ENCODE measurements at regions not wholly inside any gene's neighbourhood (a gene's known extent, or its start where the extent isn't known, plus 50 kb on each side); places are given as distances from the start of the nearest gene placed in this dataset.

DNA sequence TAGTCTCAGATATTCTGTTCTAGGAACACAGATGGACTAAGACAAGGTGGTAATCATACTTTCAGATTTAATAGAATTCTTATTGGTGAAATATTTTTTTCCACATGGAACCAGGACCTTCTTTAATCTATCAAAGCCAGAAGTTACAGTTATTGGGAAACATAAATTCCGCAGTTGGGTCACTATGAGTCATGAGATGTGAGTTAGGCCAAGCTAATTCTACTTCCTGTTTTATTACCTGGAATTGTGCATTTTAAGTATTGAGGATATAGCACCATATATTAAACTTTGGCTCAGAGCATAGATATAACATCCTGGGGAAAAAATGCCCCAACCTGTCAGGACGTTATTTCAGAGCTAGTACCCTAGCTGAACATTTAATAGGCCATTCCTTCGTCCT is 96.4 kb upstream of the P3H2 start:
- Mint-ChIP-seq H3K27me3 (peaks cover 2% of the 10 kb centered on the region), H3K27ac (no peak overlapping the region), H3K4me1 (no peaks in the 10 kb centered on the region), H3K36me3 (ENCODE audit: low read depth) (no peaks in the 10 kb centered on the region), H3K4me3 (no peak overlapping the region), H3K9me3 (no peaks in the 10 kb centered on the region)
- no peak for DNase-seq
- ChIA-PET POLR2A (no interaction called here), CTCF (no interaction called here)

DNA sequence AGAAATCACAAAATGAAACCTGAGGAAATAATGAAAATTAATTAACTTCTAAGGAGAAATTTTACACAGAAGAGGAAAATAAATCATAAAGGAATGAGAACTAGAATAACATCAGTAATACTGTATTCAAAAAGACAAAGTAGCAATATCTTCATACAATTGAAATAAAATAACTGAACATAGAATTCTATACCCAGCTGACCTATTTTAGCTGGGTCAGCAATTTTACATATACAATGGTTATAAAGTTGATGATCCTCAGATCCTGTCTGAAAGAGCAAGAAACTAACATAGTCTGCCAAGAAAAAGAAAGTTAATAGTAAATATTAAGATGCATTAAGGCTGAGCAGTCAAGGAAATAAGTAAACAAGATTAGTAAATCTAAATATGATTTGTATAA is 93.0 kb upstream of the P3H2 start:
- Mint-ChIP-seq H3K27ac (no peak overlapping the region), H3K27me3 (no peaks in the 10 kb centered on the region), H3K4me3 (no peak overlapping the region), H3K36me3 (ENCODE audit: low read depth) (no peaks in the 10 kb centered on the region), H3K9me3 (no peaks in the 10 kb centered on the region), H3K4me1 (no peaks in the 10 kb centered on the region)
- POLR2A ChIA-PET: no interaction called here
- CTCF ChIA-PET: no interaction called here
- no peak for DNase-seq

DNA sequence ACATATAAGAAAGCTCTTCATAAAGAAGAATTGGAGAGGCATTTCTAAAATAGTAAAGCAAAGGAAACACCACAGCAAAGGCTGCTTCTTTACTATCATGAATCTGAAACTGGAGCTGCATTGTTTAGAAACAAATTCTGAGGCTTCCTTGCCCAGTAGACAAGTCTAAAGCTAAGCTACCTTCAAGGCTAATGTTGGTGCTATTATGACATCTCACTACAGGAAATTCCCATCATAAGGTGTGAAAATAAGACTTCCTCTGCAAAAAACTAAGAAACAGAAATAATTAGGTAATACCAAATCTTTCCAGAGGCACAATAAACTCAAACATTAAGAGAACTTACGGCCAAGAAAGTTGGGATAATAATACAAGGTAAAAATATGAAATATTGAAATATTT is 89.9 kb upstream of the P3H2 start:
- ChIA-PET POLR2A (no interaction called here), CTCF (no interaction called here)
- H3K36me3 Mint-ChIP-seq (ENCODE audit: low read depth): no peaks in the 10 kb centered on the region
- H3K4me3 Mint-ChIP-seq: no peak overlapping the region
- H3K27me3 Mint-ChIP-seq: no peaks in the 10 kb centered on the region
- H3K9me3 Mint-ChIP-seq: no peaks in the 10 kb centered on the region
- DNase-seq: no peak
- peaks cover 3% of the 10 kb centered on the region for H3K4me1 Mint-ChIP-seq
- H3K27ac Mint-ChIP-seq: no peak overlapping the region

DNA sequence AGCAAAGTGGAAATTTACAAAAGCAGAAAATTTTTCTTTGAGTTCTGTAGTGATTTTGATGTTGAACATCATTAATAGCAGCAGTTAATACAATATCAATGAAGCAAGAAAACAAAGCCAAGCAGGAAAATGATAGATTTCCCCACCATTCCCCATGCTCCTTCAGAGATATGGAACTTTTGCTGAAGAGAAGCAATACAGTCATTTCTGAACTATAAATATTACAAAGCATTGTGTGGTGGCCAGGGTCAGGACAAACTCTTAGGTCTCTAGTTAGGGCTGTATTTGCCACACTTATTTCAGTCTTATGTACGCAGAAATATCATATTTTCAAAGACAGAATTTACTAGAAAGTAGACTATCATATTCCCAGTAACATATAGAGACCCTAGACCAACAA is 88.8 kb upstream of the P3H2 start:
- Mint-ChIP-seq H3K9me3 (no peaks in the 10 kb centered on the region), H3K27me3 (no peaks in the 10 kb centered on the region), H3K4me1 (peaks cover 3% of the 10 kb centered on the region), H3K36me3 (ENCODE audit: low read depth) (no peaks in the 10 kb centered on the region), H3K4me3 (no peak overlapping the region), H3K27ac (no peak overlapping the region)
- CTCF ChIA-PET: no interaction called here
- POLR2A ChIA-PET: no interaction called here
- DNase-seq: no peak

DNA sequence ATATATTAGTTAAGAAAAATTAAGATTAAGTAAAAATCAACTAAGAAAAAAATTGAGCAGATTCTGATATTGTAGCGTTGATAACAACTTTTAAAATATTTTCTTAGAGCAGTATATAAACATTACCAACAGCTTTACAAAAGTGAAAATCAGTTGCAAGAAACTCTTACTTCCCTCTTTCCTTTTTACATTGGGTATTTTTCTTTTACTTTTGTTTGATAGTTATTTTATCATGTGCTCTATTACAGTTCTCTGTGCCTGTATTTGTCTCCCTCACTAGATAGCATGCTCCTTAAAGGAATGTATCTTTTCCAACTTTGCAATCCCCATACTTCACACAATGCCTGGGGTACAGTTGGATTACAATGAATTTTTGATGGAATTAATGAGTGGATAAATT is 87.5 kb upstream of the P3H2 start:
- no peaks in the 10 kb centered on the region for H3K9me3 Mint-ChIP-seq
- H3K4me1 Mint-ChIP-seq: peaks cover 3% of the 10 kb centered on the region
- H3K27me3 Mint-ChIP-seq: no peaks in the 10 kb centered on the region
- no peak overlapping the region for H3K27ac Mint-ChIP-seq
- no peak overlapping the region for H3K4me3 Mint-ChIP-seq
- H3K36me3 Mint-ChIP-seq (ENCODE audit: low read depth): no peaks in the 10 kb centered on the region
- POLR2A ChIA-PET: no interaction called here
- DNase-seq: no peak
- CTCF ChIA-PET: no interaction called here

DNA sequence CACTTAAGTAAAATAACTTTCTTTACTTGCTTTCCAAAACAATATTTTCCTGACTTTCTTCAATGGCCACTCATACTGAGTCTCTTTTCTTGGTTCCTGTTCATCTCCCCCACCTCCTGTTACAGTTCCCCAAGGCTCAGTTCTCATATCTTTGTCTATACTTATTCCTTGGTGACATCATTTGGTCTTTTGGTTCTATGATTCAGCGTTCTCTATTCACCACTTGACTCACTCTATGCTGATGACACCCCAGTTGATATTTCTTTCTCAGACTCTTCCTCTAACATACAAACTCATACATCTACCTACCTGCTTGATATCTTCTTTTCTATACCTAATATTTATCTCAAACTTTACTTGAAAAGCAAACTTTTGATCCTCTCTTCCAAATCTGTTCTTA is 85.0 kb upstream of the P3H2 start:
- H3K36me3 Mint-ChIP-seq (ENCODE audit: low read depth): no peaks in the 10 kb centered on the region
- H3K27me3 Mint-ChIP-seq: peaks cover 7% of the 10 kb centered on the region
- ChIA-PET CTCF (no interaction called here), POLR2A (no interaction called here)
- H3K4me3 Mint-ChIP-seq: no peak overlapping the region
- no peaks in the 10 kb centered on the region for H3K9me3 Mint-ChIP-seq
- H3K27ac Mint-ChIP-seq: no peak overlapping the region
- H3K4me1 Mint-ChIP-seq: peaks cover 5% of the 10 kb centered on the region
- DNase-seq: no peak

DNA sequence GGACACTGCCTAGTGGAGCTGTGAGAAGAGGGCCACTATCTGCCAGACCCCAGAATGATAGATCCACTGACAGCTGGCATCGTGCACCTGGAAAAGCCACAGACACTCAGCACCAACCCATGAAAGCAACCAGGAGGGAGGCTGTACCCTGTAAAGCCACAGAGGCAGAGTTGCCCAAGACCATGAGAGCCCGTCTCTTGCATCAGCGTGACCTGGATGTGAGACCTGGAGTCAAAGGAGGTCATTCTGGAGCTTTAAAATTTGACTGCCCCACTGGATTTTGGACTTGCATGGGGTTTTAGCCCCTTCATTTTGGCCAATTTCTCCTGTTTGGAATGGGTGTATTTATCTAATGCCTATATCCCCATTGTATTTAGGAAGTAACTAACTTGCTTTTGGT is 83.5 kb upstream of the P3H2 start:
- ChIA-PET CTCF (no interaction called here), POLR2A (no interaction called here)
- DNase-seq: no peak
- Mint-ChIP-seq H3K4me1 (peaks cover 5% of the 10 kb centered on the region), H3K27ac (no peak overlapping the region), H3K4me3 (no peak overlapping the region), H3K36me3 (ENCODE audit: low read depth) (no peaks in the 10 kb centered on the region), H3K27me3 (peaks cover 7% of the 10 kb centered on the region), H3K9me3 (no peaks in the 10 kb centered on the region)

DNA sequence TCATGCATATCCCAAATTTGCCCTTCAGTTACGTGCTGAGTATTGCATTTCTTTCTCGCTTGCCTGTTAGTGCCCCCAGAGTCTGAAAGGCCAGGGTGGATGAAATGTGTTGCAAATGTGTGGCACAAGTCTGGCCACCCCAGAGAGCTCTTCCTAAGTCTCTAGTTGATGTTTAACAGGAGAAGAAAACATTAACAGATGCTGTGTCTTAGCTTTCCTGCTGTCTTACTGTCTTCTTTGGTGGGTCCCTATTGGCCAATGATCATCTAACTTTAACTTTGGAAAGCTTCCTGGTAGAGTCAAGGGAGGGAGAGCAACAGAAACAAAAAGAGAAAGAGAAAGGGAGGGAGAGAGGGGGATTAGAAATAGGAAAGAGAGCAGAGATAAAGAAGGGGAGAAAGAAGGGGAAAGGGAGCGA is 76.7 kb upstream of the P3H2 start:
- Mint-ChIP-seq H3K4me3 (no peak overlapping the region), H3K4me1 (peaks cover 2% of the 10 kb centered on the region), H3K36me3 (ENCODE audit: low read depth) (no peaks in the 10 kb centered on the region), H3K27ac (no peak overlapping the region), H3K27me3 (peaks cover 7% of the 10 kb centered on the region), H3K9me3 (no peaks in the 10 kb centered on the region)
- POLR2A ChIA-PET: no interaction called here
- no peak for DNase-seq
- CTCF ChIA-PET: no interaction called here

DNA sequence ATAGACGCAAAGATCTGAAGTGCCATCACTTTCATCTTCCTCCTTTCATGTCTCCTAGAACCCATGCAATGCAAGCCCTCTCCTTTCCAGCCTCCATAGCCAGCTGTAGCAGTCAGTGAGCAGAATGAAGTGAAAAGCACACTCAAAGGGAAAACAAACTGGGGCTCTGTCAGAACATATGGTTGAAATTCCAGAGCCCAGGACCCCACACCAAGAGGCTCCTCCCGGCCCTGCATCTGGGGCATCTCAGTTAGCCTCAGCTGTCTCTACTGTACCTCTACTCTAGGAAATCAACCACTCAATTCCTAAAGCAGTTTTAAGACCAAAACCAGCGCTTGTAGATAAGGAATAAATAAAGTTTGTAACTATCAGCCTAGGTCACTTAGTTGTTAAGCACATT is 73.8 kb upstream of the P3H2 start:
- Mint-ChIP-seq H3K4me1 (no peaks in the 10 kb centered on the region), H3K4me3 (no peak overlapping the region), H3K36me3 (ENCODE audit: low read depth) (no peaks in the 10 kb centered on the region), H3K27ac (no peak overlapping the region), H3K27me3 (peaks cover 5% of the 10 kb centered on the region), H3K9me3 (no peaks in the 10 kb centered on the region)
- ChIA-PET POLR2A (no interaction called here), CTCF (no interaction called here)
- DNase-seq: no peak

DNA sequence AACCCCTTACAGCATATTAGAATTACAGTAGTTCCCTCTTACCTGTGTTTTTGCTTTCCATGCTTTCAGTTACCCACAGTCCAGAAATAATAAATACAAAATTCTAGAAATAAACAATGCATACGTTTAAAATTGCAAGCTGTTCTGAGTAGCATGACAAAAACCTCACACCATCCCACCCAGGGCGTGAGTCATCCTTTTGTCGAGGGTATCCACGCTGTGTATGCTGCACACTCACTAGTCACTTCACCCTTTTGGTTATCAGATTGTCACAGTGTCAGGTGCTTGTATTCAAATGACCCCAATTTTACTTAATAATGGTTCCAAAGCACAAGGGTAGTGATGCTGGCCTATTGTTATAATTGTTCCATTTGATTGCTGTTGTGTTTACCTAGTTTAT is 72.5 kb upstream of the P3H2 start:
- H3K9me3 Mint-ChIP-seq: no peaks in the 10 kb centered on the region
- ChIA-PET CTCF (interaction anchor here (0.5 kb wide), 1 partner anchor 118 kb away, joined by 4 read pairs; no protein-coding TSS in a partner anchor), POLR2A (no interaction called here)
- no peak for DNase-seq
- peaks cover 5% of the 10 kb centered on the region for H3K27me3 Mint-ChIP-seq
- no peak overlapping the region for H3K4me3 Mint-ChIP-seq
- no peaks in the 10 kb centered on the region for H3K4me1 Mint-ChIP-seq
- H3K36me3 Mint-ChIP-seq (ENCODE audit: low read depth): no peaks in the 10 kb centered on the region
- no peak overlapping the region for H3K27ac Mint-ChIP-seq

DNA sequence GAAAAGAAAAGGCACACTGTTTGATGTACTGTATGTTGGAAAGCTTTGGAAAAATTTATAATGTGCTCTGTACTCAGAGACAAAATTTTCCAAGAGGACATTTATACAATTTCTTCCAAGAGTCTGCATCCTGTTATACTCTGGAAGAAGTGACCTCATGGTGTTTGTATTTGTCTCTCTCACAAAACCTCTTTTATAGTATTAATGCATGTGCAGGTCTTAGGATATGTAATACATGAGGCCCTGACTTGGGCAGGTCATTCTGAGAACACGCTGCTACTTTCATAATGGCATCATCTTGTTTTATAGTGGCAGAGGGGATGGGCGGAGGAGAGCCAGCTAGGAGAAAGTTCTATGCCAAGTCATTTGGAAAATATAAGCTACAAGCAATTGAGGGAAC is 72.0 kb upstream of the P3H2 start:
- Mint-ChIP-seq H3K9me3 (no peaks in the 10 kb centered on the region), H3K36me3 (ENCODE audit: low read depth) (no peaks in the 10 kb centered on the region), H3K4me3 (no peak overlapping the region), H3K27me3 (peaks cover 5% of the 10 kb centered on the region), H3K4me1 (no peaks in the 10 kb centered on the region), H3K27ac (no peak overlapping the region)
- ChIA-PET POLR2A (no interaction called here), CTCF (interaction anchor here (0.5 kb wide), 1 partner anchor 117 kb away, joined by 4 read pairs; no protein-coding TSS in a partner anchor)
- DNase-seq: no peak

DNA sequence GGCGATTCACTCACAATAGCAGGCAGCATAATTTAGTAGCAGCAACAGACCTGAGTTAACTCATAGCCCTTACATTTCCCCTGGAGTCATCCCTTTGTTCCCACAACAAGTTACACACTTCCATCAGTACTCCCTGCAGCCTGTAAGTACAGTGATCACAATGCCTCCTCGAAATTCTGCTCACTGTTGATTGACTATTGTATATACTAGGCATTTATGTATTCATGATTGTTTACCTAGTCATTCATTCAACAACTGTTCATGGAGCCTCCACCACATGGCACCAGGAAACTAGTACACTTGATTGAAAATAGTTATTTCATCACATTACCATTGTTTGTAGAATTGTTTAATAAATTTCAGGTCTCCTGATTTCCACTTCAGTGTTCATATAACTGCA is 71.4 kb upstream of the P3H2 start:
- H3K27me3 Mint-ChIP-seq: peaks cover under 1% of the 10 kb centered on the region
- no peak overlapping the region for H3K4me3 Mint-ChIP-seq
- H3K9me3 Mint-ChIP-seq: no peaks in the 10 kb centered on the region
- no peak for DNase-seq
- no peak overlapping the region for H3K27ac Mint-ChIP-seq
- H3K4me1 Mint-ChIP-seq: no peaks in the 10 kb centered on the region
- no peaks in the 10 kb centered on the region for H3K36me3 Mint-ChIP-seq (ENCODE audit: low read depth)
- ChIA-PET CTCF (no interaction called here), POLR2A (no interaction called here)

DNA sequence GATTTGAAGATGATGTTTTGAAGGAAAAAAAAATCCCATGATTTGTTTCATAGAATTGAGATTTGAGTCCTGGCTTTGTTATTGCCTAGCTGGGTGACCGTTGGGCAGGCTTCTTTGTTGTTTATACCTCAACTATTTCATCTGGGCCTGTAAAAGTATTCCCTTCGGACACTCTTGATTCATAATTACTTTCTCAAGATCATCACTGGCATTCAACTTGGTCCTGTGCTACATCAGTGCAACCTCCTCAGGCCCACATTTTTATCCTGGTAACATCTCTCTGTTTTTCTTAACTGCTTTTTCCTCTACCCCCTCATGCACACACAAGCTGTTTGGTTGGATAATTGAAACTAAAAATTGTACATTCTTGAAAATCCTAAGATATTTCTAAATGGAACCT is 67.5 kb upstream of the P3H2 start:
- no peaks in the 10 kb centered on the region for H3K36me3 Mint-ChIP-seq (ENCODE audit: low read depth)
- no peak overlapping the region for H3K4me3 Mint-ChIP-seq
- ChIA-PET POLR2A (no interaction called here), CTCF (no interaction called here)
- no peaks in the 10 kb centered on the region for H3K4me1 Mint-ChIP-seq
- no peak for DNase-seq
- no peak overlapping the region for H3K27ac Mint-ChIP-seq
- H3K27me3 Mint-ChIP-seq: no peaks in the 10 kb centered on the region
- no peaks in the 10 kb centered on the region for H3K9me3 Mint-ChIP-seq

DNA sequence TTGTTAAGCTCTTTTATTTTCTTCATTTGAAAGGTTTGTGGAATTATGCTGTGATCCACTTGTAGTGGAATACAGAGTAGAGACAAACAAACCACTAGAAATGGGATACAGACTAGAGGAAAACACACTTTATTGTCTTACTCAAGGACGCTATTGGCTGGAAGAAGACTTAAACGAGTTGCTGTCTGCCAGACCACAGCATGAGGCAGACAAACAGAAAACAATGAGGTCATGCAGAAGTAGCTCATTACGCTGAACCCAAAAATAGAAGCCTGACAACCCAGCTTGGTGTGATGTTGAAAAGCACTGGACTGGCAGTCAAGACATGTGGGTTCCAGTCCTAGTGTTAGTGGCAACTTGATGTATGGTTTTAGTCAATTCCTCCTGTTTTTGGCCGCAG is 62.4 kb upstream of the P3H2 start:
- Mint-ChIP-seq H3K27ac (no peak overlapping the region), H3K9me3 (no peaks in the 10 kb centered on the region), H3K27me3 (peaks cover 3% of the 10 kb centered on the region), H3K4me3 (no peak overlapping the region), H3K4me1 (no peaks in the 10 kb centered on the region), H3K36me3 (ENCODE audit: low read depth) (no peaks in the 10 kb centered on the region)
- ChIA-PET CTCF (no interaction called here), POLR2A (no interaction called here)
- DNase-seq: no peak

DNA sequence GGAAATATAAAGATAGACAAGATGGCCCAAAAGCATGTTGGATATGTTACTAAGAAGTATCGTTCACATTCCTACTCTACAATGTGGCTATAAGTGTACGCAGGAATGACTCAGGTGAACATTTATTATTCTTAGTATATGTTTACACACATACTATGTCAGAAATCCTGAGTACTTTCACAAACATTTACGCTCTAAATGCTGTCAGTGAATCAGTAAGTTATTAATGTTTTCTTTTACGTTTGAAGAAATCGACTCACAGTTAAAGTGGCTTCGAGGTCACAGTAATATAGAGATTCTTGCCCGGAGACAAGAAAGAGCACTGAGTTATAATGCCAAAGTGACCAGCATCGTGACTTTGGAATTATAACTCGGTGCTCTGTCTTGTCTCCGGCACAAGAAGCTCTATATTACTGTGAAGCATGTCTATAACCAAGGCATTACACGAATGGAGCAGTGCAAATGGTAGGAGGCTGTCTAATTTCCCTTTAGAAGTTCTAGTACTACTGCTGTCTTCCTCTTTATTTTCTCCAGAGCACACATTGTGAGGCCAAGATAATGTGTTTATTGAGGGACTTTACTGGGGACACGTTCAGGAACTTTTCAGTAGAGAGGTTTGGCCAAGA is 61.8 kb upstream of the P3H2 start:
- Mint-ChIP-seq H3K36me3 (ENCODE audit: low read depth) (no peaks in the 10 kb centered on the region), H3K27ac (no peak overlapping the region)
- POLR2A ChIA-PET: no interaction called here

More for the DNA sequence above, 61.8 kb upstream of the P3H2 start:
- CTCF ChIA-PET: no interaction called here
- no peak overlapping the region for H3K4me3 Mint-ChIP-seq
- no peaks in the 10 kb centered on the region for H3K9me3 Mint-ChIP-seq
- no peaks in the 10 kb centered on the region for H3K4me1 Mint-ChIP-seq
- no peak for DNase-seq
- peaks cover 4% of the 10 kb centered on the region for H3K27me3 Mint-ChIP-seq
